ENCODE measurements at regions not wholly inside any gene's neighbourhood (a gene's known extent, or its start where the extent isn't known, plus 50 kb on each side); places are given as distances from the start of the nearest gene placed in this dataset.
"Not testable (repeated sequence)": the region's sequence is repeated elsewhere in the genome, so short reads cannot be mapped to it uniquely, and the experiment has no call there.

DNA sequence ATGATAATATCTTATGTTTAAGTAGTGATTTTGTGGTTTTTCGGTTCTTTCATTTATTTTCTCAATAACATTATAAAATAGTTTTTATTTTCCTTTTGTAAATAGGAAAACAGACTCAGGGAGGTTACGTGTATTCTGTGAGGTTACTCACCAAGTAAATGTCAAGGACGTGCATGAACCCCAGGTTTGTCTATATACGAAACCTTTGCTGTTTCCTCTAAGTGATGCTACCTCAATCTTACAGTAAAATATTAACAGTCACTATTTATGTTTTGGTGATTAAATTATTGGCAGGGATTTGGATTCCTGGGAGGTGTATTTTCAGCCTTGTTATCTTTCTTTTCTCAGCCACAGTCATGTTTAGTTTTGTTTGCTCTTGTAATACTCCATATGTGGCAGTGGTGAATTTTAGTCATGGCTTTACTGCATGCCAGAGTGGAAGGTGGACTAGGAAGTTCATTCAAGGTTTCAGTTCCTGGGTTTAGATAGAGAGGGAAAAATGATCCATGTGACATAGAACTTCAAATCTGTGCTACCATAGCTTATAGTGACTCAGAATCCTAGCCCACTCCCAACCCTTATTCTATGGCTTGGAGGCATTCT, 139.9 kb downstream of the ARL4A start:
- H3K4me1 ChIP-seq (ENCODE audit: control insufficient read depth, insufficient read depth, low read length, poor library complexity, severe bottlenecking) = no peaks in the 10 kb centered on the region
- no peak overlapping the region for H3K27ac ChIP-seq (ENCODE audit: low read depth, low read length, severe bottlenecking)
- no peak overlapping the region for H3K4me3 ChIP-seq (ENCODE audit: extremely low read depth, insufficient read depth, low read length, poor library complexity, severe bottlenecking)
- no peaks in the 10 kb centered on the region for H3K36me3 ChIP-seq (ENCODE audit: control insufficient read depth, insufficient read depth, low read length)
- 83% methylated on average over 2 of the region's 4 CpGs; no CpG with 5 or more reads in 1 of the 2 experiments for WGBS, 2 experiments (ENCODE audit: insufficient coverage in 2 of 2)
- no peaks in the 10 kb centered on the region for H3K9me3 ChIP-seq (ENCODE audit: control insufficient read depth, low read length)

DNA sequence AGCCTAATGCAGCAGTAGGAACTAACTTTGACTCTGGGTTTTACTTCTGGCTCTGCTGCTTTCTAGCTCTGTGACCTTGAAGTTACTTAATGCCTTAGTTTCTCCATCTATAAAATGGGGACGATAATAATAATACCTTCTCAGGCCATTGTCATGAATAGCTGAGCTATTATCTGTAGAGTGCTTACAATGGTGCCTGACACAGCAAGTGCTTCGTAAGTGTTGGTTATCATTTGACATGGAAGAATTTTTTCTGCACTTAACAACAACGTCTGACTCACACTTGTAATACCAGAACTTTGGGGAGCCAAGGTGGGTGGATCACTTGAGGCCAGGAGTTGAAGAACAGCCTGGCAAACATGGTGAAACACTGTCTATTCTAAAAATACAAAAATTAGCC, 140.5 kb downstream of the ARL4A start:
- no CpG with 5 or more reads among the region's 3 CpGs for WGBS, 2 experiments (ENCODE audit: insufficient coverage in 2 of 2)
- Histone ChIP-seq H3K4me3 (ENCODE audit: extremely low read depth, insufficient read depth, low read length, poor library complexity, severe bottlenecking) (no peak overlapping the region), H3K9me3 (ENCODE audit: control insufficient read depth, low read length) (peaks cover 2% of the 10 kb centered on the region), H3K4me1 (ENCODE audit: control insufficient read depth, insufficient read depth, low read length, poor library complexity, severe bottlenecking) (no peaks in the 10 kb centered on the region), H3K27ac (ENCODE audit: low read depth, low read length, severe bottlenecking) (no peak overlapping the region), H3K36me3 (ENCODE audit: control insufficient read depth, insufficient read depth, low read length) (no peaks in the 10 kb centered on the region)

- no CpG with 5 or more reads among the region's 3 CpGs for WGBS, 2 experiments (ENCODE audit: insufficient coverage in 2 of 2)
- peaks cover 15% of the 10 kb centered on the region for H3K9me3 ChIP-seq (ENCODE audit: control insufficient read depth, low read length)
- no peaks in the 10 kb centered on the region for H3K36me3 ChIP-seq (ENCODE audit: control insufficient read depth, insufficient read depth, low read length)
- no peak overlapping the region for H3K27ac ChIP-seq (ENCODE audit: low read depth, low read length, severe bottlenecking)
- H3K4me3 ChIP-seq (ENCODE audit: extremely low read depth, insufficient read depth, low read length, poor library complexity, severe bottlenecking) = no peak overlapping the region
- no peaks in the 10 kb centered on the region for H3K4me1 ChIP-seq (ENCODE audit: control insufficient read depth, insufficient read depth, low read length, poor library complexity, severe bottlenecking)
These were observed 143.6 kb downstream of the ARL4A start for GRCh38 chr7:12831024-12831423.

DNA sequence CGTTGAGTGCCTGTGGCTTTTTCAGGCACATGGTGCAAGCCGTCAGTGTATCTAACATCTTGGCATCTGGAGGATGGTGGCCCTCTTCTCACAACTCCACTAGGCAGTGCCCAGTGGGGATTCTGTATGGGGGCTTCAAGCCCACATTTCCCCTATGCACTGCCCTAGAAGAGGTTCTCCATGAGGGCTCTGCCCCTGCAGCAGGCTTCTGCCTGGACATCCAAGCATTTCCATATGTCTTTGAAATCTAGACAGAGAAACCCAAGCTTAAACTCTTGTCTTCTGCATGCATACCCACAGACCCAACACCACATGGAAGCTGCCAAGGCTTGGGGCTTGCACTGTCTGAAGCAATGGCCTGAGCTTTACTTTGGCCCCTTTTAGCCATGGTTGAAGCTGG, 146.4 kb downstream of the ARL4A start:
- no peaks in the 10 kb centered on the region for H3K36me3 ChIP-seq (ENCODE audit: control insufficient read depth, insufficient read depth, low read length)
- no peak overlapping the region for H3K27ac ChIP-seq (ENCODE audit: low read depth, low read length, severe bottlenecking)
- WGBS, 2 experiments (ENCODE audit: insufficient coverage in 2 of 2) = 95% methylated on average over 2 of the region's 2 CpGs; no CpG with 5 or more reads in 1 of the 2 experiments
- H3K9me3 ChIP-seq (ENCODE audit: control insufficient read depth, low read length) = peaks cover 15% of the 10 kb centered on the region
- H3K4me3 ChIP-seq (ENCODE audit: extremely low read depth, insufficient read depth, low read length, poor library complexity, severe bottlenecking) = no peak overlapping the region
- no peaks in the 10 kb centered on the region for H3K4me1 ChIP-seq (ENCODE audit: control insufficient read depth, insufficient read depth, low read length, poor library complexity, severe bottlenecking)

DNA sequence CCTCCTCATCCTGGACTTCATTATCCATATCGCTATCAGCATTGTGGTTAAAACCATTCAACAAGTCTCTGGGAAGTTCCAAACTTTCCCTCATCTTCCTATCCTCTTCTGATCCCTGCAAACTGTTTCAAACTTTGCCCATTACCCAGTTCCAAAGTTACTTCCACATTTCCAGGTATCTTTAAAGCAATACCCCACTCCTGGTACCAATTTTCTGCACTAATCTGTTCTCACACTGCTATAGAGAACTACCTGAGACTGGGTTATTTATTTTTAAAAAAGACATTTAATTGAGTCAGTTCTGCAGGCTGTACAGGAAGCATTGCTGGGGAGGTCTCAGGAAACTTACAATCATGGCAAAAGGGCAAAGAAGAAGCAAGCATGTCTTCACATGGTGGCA, 147.3 kb downstream of the ARL4A start:
- peaks cover 15% of the 10 kb centered on the region for H3K9me3 ChIP-seq (ENCODE audit: control insufficient read depth, low read length)
- no peak overlapping the region for H3K27ac ChIP-seq (ENCODE audit: low read depth, low read length, severe bottlenecking)
- H3K36me3 ChIP-seq (ENCODE audit: control insufficient read depth, insufficient read depth, low read length) = no peaks in the 10 kb centered on the region
- 86 to 92% methylated on average over 1 of the region's 1 CpG for WGBS, 2 experiments (ENCODE audit: insufficient coverage in 2 of 2)
- no peaks in the 10 kb centered on the region for H3K4me1 ChIP-seq (ENCODE audit: control insufficient read depth, insufficient read depth, low read length, poor library complexity, severe bottlenecking)
- no peak overlapping the region for H3K4me3 ChIP-seq (ENCODE audit: extremely low read depth, insufficient read depth, low read length, poor library complexity, severe bottlenecking)

DNA sequence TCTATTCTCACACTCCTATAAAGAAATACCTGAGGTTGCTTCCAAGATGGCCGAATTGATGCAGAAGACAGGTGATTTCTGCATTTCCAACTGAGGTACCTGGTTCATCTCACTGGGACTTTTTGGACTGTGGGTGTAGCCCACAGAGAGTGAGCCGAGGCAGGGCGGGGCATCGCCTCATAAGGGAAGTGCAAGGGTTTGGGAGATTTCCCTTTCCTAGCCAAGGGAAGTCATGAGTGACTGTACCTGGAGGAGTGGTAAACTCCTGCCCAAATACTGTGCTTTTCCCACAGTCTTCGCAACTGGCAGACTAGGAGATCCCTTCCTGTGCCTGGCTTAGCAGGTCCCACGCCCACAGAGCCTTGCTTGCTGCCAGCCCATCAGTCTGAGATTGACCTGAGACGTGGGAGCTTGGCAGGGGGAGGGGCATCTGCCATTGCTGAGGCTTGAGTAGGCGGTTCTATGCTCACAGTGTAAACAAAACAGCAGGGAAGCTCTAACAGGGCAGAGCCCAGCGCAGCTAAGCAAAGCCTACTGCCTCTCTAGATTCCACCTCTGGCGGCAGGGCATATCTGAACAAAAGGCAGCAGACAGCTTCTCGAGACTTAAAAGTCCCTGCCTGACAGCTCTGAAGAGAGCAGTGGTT, 152.2 kb downstream of the ARL4A start:
- Histone ChIP-seq H3K4me1 (ENCODE audit: control insufficient read depth, insufficient read depth, low read length, poor library complexity, severe bottlenecking) (no peaks in the 10 kb centered on the region), H3K9me3 (ENCODE audit: control insufficient read depth, low read length) (peaks cover 4% of the 10 kb centered on the region), H3K27ac (ENCODE audit: low read depth, low read length, severe bottlenecking) (no peak overlapping the region), H3K4me3 (ENCODE audit: extremely low read depth, insufficient read depth, low read length, poor library complexity, severe bottlenecking) (no peak overlapping the region), H3K36me3 (ENCODE audit: control insufficient read depth, insufficient read depth, low read length) (no peaks in the 10 kb centered on the region)
- 43 to 57% methylated on average over 7 to 8 of the region's 11 CpGs for WGBS, 2 experiments (ENCODE audit: insufficient coverage in 2 of 2)

- not testable (repeated sequence) for H3K27ac ChIP-seq (ENCODE audit: low read depth, low read length, severe bottlenecking); H3K9me3 ChIP-seq (ENCODE audit: control insufficient read depth, low read length); H3K4me1 ChIP-seq (ENCODE audit: control insufficient read depth, insufficient read depth, low read length, poor library complexity, severe bottlenecking); H3K36me3 ChIP-seq (ENCODE audit: control insufficient read depth, insufficient read depth, low read length); H3K4me3 ChIP-seq (ENCODE audit: extremely low read depth, insufficient read depth, low read length, poor library complexity, severe bottlenecking)
These were observed 157.3 kb downstream of the ARL4A start for GRCh38 chr7:12844732-12845131.

DNA sequence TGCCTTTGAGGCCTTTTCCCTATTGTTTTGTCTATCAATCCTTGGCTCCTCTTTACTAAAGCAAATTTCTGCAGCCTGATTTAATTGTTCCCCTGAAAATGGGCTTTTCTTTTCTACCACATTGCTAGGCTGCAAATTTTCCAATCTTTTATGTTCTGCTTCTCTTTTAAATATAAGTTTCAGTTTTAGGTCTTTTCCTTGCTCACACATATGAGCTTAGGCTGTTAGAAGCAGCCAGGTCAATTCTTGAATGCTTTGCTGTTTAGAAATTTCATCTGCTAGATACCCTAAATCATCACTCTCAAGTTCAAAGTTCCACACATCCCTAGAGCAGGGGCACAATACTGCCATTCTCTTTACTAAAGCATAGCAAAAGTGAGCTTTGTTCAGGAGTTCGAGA, 159.6 kb downstream of the ARL4A start:
- Histone ChIP-seq H3K4me3 (ENCODE audit: extremely low read depth, insufficient read depth, low read length, poor library complexity, severe bottlenecking) (no peak overlapping the region), H3K9me3 (ENCODE audit: control insufficient read depth, low read length) (peaks cover 5% of the 10 kb centered on the region), H3K27ac (ENCODE audit: low read depth, low read length, severe bottlenecking) (no peak overlapping the region), H3K36me3 (ENCODE audit: control insufficient read depth, insufficient read depth, low read length) (no peaks in the 10 kb centered on the region), H3K4me1 (ENCODE audit: control insufficient read depth, insufficient read depth, low read length, poor library complexity, severe bottlenecking) (no peaks in the 10 kb centered on the region)
- no CpG with 5 or more reads among the region's 1 CpG for WGBS, 2 experiments (ENCODE audit: insufficient coverage in 2 of 2)

DNA sequence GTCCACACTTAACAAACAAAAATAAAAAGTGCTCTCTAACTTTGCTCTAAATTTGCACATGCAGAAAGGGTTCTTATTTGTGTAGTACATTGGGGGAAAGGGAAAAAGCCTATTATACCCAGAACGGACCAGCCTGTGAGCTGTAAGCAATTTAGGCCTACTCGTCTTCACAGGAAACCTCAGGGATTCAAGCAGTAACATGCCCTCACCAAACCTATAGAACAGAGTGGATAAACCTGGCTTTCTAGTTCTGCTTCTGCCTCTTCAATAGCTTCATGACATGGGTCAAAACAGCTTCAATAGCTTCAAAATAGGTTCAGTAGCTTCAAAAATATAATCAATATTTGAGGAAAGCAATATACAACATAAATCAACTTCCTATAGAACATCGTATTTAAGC, 163.7 kb downstream of the ARL4A start:
- peaks cover 5% of the 10 kb centered on the region for H3K9me3 ChIP-seq (ENCODE audit: control insufficient read depth, low read length)
- 88 to 93% methylated on average over 2 of the region's 3 CpGs for whole genome bisulfite sequencing, 2 experiments (ENCODE audit: insufficient coverage in 2 of 2)
- H3K36me3 ChIP-seq (ENCODE audit: control insufficient read depth, insufficient read depth, low read length) = no peaks in the 10 kb centered on the region
- H3K4me1 ChIP-seq (ENCODE audit: control insufficient read depth, insufficient read depth, low read length, poor library complexity, severe bottlenecking) = no peaks in the 10 kb centered on the region
- no peak overlapping the region for H3K27ac ChIP-seq (ENCODE audit: low read depth, low read length, severe bottlenecking)
- H3K4me3 ChIP-seq (ENCODE audit: extremely low read depth, insufficient read depth, low read length, poor library complexity, severe bottlenecking) = no peak overlapping the region

- Histone ChIP-seq H3K27ac (ENCODE audit: low read depth, low read length, severe bottlenecking) (no peak overlapping the region), H3K4me1 (ENCODE audit: control insufficient read depth, insufficient read depth, low read length, poor library complexity, severe bottlenecking) (no peaks in the 10 kb centered on the region), H3K4me3 (ENCODE audit: extremely low read depth, insufficient read depth, low read length, poor library complexity, severe bottlenecking) (no peak overlapping the region), H3K36me3 (ENCODE audit: control insufficient read depth, insufficient read depth, low read length) (no peaks in the 10 kb centered on the region), H3K9me3 (ENCODE audit: control insufficient read depth, low read length) (peaks cover 1% of the 10 kb centered on the region)
- no CpG with 5 or more reads among the region's 3 CpGs for WGBS, 2 experiments (ENCODE audit: insufficient coverage in 2 of 2)
These were observed 164.4 kb downstream of the ARL4A start for GRCh38 chr7:12851841-12852240.

- no peaks in the 10 kb centered on the region for H3K4me1 ChIP-seq (ENCODE audit: control insufficient read depth, insufficient read depth, low read length, poor library complexity, severe bottlenecking)
- H3K4me3 ChIP-seq (ENCODE audit: extremely low read depth, insufficient read depth, low read length, poor library complexity, severe bottlenecking) = no peak overlapping the region
- H3K36me3 ChIP-seq (ENCODE audit: control insufficient read depth, insufficient read depth, low read length) = no peaks in the 10 kb centered on the region
- no peaks in the 10 kb centered on the region for H3K9me3 ChIP-seq (ENCODE audit: control insufficient read depth, low read length)
- no peak overlapping the region for H3K27ac ChIP-seq (ENCODE audit: low read depth, low read length, severe bottlenecking)
- 100% methylated on average over 1 of the region's 4 CpGs for WGBS, 2 experiments (ENCODE audit: insufficient coverage in 2 of 2)
These were observed 167.6 kb downstream of the ARL4A start for GRCh38 chr7:12855036-12855435.
